ENCODE measurements at regions not wholly inside any gene's neighbourhood (a gene's known extent, or its start where the extent isn't known, plus 50 kb on each side); places are given as distances from the start of the nearest gene placed in this dataset.
A peak's percentile ranks its signal among the peaks of the same experiment; 100 is the strongest.

- no peak for TF ChIP-seq HMGXB4 (CRISPR knock-in tag; IDR thresholded peaks at IDR 0.05)
- TF ChIP-seq DDX20 (tag; IDR thresholded peaks at IDR 0.05; ENCODE audit: low read depth): no peak
- TF ChIP-seq CTCF (IDR thresholded peaks at IDR 0.05 in 2 of 3, conservative IDR thresholded peaks at IDR 0.05 in 1 of 3; ENCODE audit: insufficient read depth in 2 of 3, low read depth in 1 of 3, low read length in 3 of 3): peak; percentile 83 to 89 (median 84)
- TF ChIP-seq ESRRB (CRISPR knock-in tag; IDR thresholded peaks at IDR 0.05; ENCODE audit: borderline replicate concordance): no peak
- TF ChIP-seq EP300 (IDR thresholded peaks at IDR 0.05; ENCODE audit: low read length): no peak
- TF ChIP-seq HLTF (IDR thresholded peaks at IDR 0.05): no peak
- no peak for TF ChIP-seq ARID3A (IDR thresholded peaks at IDR 0.05; ENCODE audit: borderline replicate concordance, low read depth, low read length)
- no peak for TF ChIP-seq RUNX1 (IDR thresholded peaks at IDR 0.05; ENCODE audit: low read depth)
- TF ChIP-seq ZMIZ1 (IDR thresholded peaks at IDR 0.05; ENCODE audit: low read depth in 2 of 2, low read length in 2 of 2): no peak
- no peak for TF ChIP-seq PML (IDR thresholded peaks at IDR 0.05; ENCODE audit: low read length)
- TF ChIP-seq CBX1 (IDR thresholded peaks at IDR 0.05; ENCODE audit: low read depth): peak; percentile 65; the same call in 1 of the 2 replicates
- TF ChIP-seq EGR1 (conservative IDR thresholded peaks at IDR 0.05): peak; percentile 64
- TF ChIP-seq THAP7 (CRISPR knock-in tag; IDR thresholded peaks at IDR 0.05): no peak
- TF ChIP-seq ZNF165 (CRISPR knock-in tag; IDR thresholded peaks at IDR 0.05; ENCODE audit: borderline replicate concordance): no peak
- TF ChIP-seq BCOR (IDR thresholded peaks at IDR 0.05): peak; percentile 98
- no peak for TF ChIP-seq PRPF4 (IDR thresholded peaks at IDR 0.05; ENCODE audit: insufficient read depth, low read depth, low read length, poor library complexity, severe bottlenecking)
- TF ChIP-seq SETDB1 (IDR thresholded peaks at IDR 0.05; ENCODE audit: low read length): no peak
- TF ChIP-seq RBM25 (IDR thresholded peaks at IDR 0.05; ENCODE audit: low read depth, low read length, severe bottlenecking): peak; percentile 94
- peak; percentile 76 to 86 for TF ChIP-seq KDM1A (IDR thresholded peaks at IDR 0.05)
These were observed 66.9 kb upstream of the PRR23C start (continued) for GRCh38 chr3:139111392-139112229.
